MCF 10A (cell line): ENCODE measurements at regions not wholly inside any gene's neighbourhood (a gene's known extent, or its start where the extent isn't known, plus 50 kb on each side); places are given as distances from the start of the nearest gene placed in this dataset.

Experiments used
- BruUV-seq: library from RNA; stranded (reverse); fragments of 400-500 nt; replicated peaks from 2 replicates; lab custom pipeline; 2021; lab: Mats Ljungman, UMichigan
- CTCF ChIA-PET: fragments of 300-600 bp; sonication (Branson Sonifier 250); formaldehyde crosslinking; extraction: SDS; loops from one replicate; lab custom pipeline; 2021; ENCODE audit warnings: antibody characterized with exemption, inconsistent platforms; lab: Yijun Ruan, JAX
- POLR2A ChIA-PET: fragments of 300-600, 350-650 bp; sonication (Branson Sonifier 250); formaldehyde crosslinking; extraction: SDS; loops from one replicate; lab custom pipeline; 2020; ENCODE audit warnings: antibody characterized with exemption, inconsistent platforms; lab: Yijun Ruan, JAX
- DNase-seq: peaks from one replicate; pipeline ENCODE4 v3.0.0-alpha.2; 2018; ENCODE audit not compliant: unreplicated experiment
- H3K27ac Mint-ChIP-seq: one replicate; pipeline ENCODE4 v1.8.0; 2022; ENCODE audit warnings: mild to moderate bottlenecking, low read depth, mixed read lengths; ENCODE audit not compliant: unreplicated experiment
- H3K27me3 Mint-ChIP-seq: one replicate; pipeline ENCODE4 v1.8.0; 2022; ENCODE audit warnings: mixed read lengths; ENCODE audit not compliant: insufficient read depth, unreplicated experiment
- H3K36me3 Mint-ChIP-seq: one replicate; pipeline ENCODE4 v1.8.0; 2022; ENCODE audit warnings: mild to moderate bottlenecking, moderate library complexity, mixed read lengths; ENCODE audit not compliant: insufficient read depth, unreplicated experiment
- H3K4me1 Mint-ChIP-seq: one replicate; pipeline ENCODE4 v1.8.0; 2022; ENCODE audit warnings: mixed read lengths; ENCODE audit not compliant: insufficient read depth, unreplicated experiment
- H3K4me3 Mint-ChIP-seq: one replicate; pipeline ENCODE4 v1.8.0; 2022; ENCODE audit warnings: mild to moderate bottlenecking, moderate library complexity, mixed read lengths; ENCODE audit not compliant: unreplicated experiment
- H3K9me3 Mint-ChIP-seq: one replicate; pipeline ENCODE4 v1.8.0; 2022; ENCODE audit warnings: mixed read lengths; ENCODE audit not compliant: unreplicated experiment
- CTCF ChIP-seq: fragments of 200-600 bp; IDR thresholded peaks from one replicate; pipeline ENCODE4 v1.8.0; 2022; ENCODE audit warnings: antibody characterized with exemption, mild to moderate bottlenecking; ENCODE audit not compliant: unreplicated experiment
- intact Hi-C: fragments of 100-400 bp; cut with micrococcal nuclease; formaldehyde crosslinking; loops from 2 replicates; pipeline ENCODE4 v1.14.1; 2022

- BruUV-seq: no TSS peak
- TF ChIP-seq CTCF: no peak
- ChIA-PET CTCF (interaction anchor here (0.5 to 1.0 kb wide), 3 partner anchors 32 to 368 kb away, joined by 3 read pairs; partner anchors contain the start of genes ORC3 and RARS2), POLR2A (no interaction called here)
- DNase-seq: no peak
- Mint-ChIP-seq H3K27ac (no peak overlapping the region), H3K36me3 (no peaks in the 10 kb centered on the region), H3K4me3 (no peak overlapping the region), H3K4me1 (no peaks in the 10 kb centered on the region), H3K9me3 (no peaks in the 10 kb centered on the region), H3K27me3 (no peaks in the 10 kb centered on the region)
- intact Hi-C loops: no loop called here
Observed at GRCh38 chr6:87779542-87779941, 77.5 kb upstream of the AKIRIN2 start.

DNA sequence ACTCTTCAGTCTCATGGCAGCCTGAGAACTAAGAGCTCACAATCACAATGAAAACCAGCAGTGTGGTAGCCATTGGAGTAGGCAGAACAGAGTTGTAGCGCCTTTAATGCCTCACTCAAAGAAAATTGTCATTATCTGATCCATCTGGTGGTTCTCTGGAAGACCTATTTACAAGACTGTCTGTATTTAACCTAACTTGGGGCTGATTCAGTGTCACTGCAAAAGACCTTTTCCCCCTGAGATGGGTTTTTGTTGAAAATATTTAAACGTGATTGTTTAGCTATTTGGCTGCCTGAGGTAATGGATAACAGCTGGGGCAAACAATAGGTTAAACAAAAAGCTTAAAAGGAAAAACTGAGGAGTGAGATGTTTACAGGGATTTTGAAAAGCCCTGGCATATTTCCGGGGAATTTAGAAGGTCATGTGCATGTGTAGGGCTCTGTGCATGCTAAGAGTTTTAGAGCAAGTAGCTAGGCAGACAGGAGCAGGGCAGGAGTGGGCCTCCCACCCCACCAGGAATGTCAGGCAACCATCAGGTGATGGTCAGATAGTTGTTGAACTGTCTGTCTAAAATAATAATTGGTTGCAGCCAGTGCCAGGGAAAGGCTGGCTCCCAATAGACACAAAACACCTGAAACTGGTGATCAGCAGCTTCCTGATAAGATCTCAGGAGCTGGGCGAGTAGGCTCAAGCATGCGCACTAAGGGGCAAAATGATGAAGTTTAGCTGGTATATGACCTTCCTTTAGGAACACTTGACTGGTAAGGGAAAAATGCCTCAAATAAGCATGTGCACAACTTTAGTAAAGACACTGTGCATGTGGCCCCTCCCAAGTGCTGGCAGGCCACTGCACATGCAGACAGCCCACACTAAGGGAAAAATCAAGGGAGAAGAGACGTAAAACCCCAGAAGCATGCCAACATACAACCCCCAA lies 70.8 kb upstream of the AKIRIN2 start:
- no peak overlapping the region for H3K27ac Mint-ChIP-seq
- H3K36me3 Mint-ChIP-seq: no peaks in the 10 kb centered on the region
- no TSS peak for BruUV-seq
- intact Hi-C loops: no loop called here
- no peaks in the 10 kb centered on the region for H3K27me3 Mint-ChIP-seq
- no peak overlapping the region for H3K4me3 Mint-ChIP-seq
- CTCF ChIA-PET: interaction anchor here (0.9 to 1.5 kb wide), 4 partner anchors 19 to 74 kb away, joined by 3 to 4 read pairs (median 4); no protein-coding TSS in a partner anchor
- no peaks in the 10 kb centered on the region for H3K9me3 Mint-ChIP-seq
- no peak for DNase-seq
- no peaks in the 10 kb centered on the region for H3K4me1 Mint-ChIP-seq
- TF ChIP-seq CTCF: no peak
- POLR2A ChIA-PET: interaction anchor here (0.6 to 2.4 kb wide), 4 partner anchors 16 to 71 kb away, joined by 3 to 6 read pairs (median 4); partner anchors contain the start of gene AKIRIN2

DNA sequence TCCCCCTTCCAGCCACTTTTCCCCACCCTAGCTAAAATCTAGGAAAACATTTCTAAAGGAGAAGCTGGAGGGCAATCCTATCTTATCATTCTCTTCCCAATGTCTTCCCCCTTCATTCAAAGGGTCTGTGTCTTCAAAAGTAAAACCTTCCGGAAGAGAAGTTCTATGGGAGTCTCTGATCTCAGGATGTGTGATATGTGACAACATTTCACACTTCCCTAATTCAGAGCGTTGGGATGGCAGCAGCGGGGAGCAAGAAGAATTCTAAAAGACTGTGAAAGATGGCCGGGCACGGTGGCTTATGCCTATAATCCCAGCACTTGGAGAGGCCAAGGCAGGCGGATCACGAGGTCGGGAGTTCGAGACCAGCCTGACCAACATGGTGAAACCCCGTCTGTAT lies 65.4 kb upstream of the AKIRIN2 start:
- TF ChIP-seq CTCF: no peak
- H3K27ac Mint-ChIP-seq: no peak overlapping the region
- no peaks in the 10 kb centered on the region for H3K27me3 Mint-ChIP-seq
- no peaks in the 10 kb centered on the region for H3K9me3 Mint-ChIP-seq
- H3K4me3 Mint-ChIP-seq: no peak overlapping the region
- ChIA-PET CTCF (no interaction called here), POLR2A (no interaction called here)
- no peaks in the 10 kb centered on the region for H3K4me1 Mint-ChIP-seq
- no peak for DNase-seq
- BruUV-seq: no TSS peak
- intact Hi-C loops: no loop called here
- peaks cover 6% of the 10 kb centered on the region for H3K36me3 Mint-ChIP-seq

GRCh38 chr6:87766211-87766610 lies 64.2 kb upstream of the AKIRIN2 start:
- peaks cover 6% of the 10 kb centered on the region for H3K36me3 Mint-ChIP-seq
- CTCF ChIA-PET: interaction anchor here (0.6 to 0.7 kb wide), 2 partner anchors 16 to 1040 kb away, joined by 3 read pairs; no protein-coding TSS in a partner anchor
- no TSS peak for BruUV-seq
- H3K27ac Mint-ChIP-seq: no peak overlapping the region
- no peaks in the 10 kb centered on the region for H3K4me1 Mint-ChIP-seq
- no peak overlapping the region for H3K4me3 Mint-ChIP-seq
- intact Hi-C loops: no loop called here
- POLR2A ChIA-PET: interaction anchor here (0.8 kb wide), 1 partner anchor 19 kb away, joined by 3 read pairs; no protein-coding TSS in a partner anchor
- no peak for DNase-seq
- no peaks in the 10 kb centered on the region for H3K27me3 Mint-ChIP-seq
- TF ChIP-seq CTCF: no peak
- H3K9me3 Mint-ChIP-seq: no peaks in the 10 kb centered on the region
